Nephron (organoid): ENCODE measurements at regions not wholly inside any gene's neighbourhood (a gene's known extent, or its start where the extent isn't known, plus 50 kb on each side); places are given as distances from the start of the nearest gene placed in this dataset.

ENCODE experiments used
- H3K27ac Mint-ChIP-seq, 3 experiments: 2 replicates each; pipeline ENCODE4 v1.8.0; 2020; ENCODE audit warnings: mixed read lengths in 3 of 3, mild to moderate bottlenecking in 2 of 3, moderate library complexity in 1 of 3
- H3K27me3 Mint-ChIP-seq: 2 replicates; pipeline ENCODE4 v1.8.0; 2021; ENCODE audit warnings: low read depth, mild to moderate bottlenecking, moderate library complexity, mixed read lengths
- H3K36me3 Mint-ChIP-seq: 2 replicates; pipeline ENCODE4 v1.8.0; 2020; ENCODE audit warnings: low read depth, mixed read lengths
- H3K4me1 Mint-ChIP-seq: 2 replicates; pipeline ENCODE4 v1.8.0; 2020; ENCODE audit warnings: mixed read lengths
- H3K4me3 Mint-ChIP-seq, 3 experiments: 2 replicates each; pipeline ENCODE4 v1.8.0; 2020; ENCODE audit warnings: mild to moderate bottlenecking in 3 of 3, mixed read lengths in 3 of 3, moderate library complexity in 2 of 3
- H3K9me3 Mint-ChIP-seq: 2 replicates; pipeline ENCODE4 v1.8.0; 2020; ENCODE audit warnings: mixed read lengths
- TF ChIP-seq, protein P1 (sequence below), 3 experiments: fragments of 200-600 bp; sonication (generic); IDR thresholded peaks; one replicate each; pipeline ENCODE4 v1.5.0; 2021; ENCODE audit warnings: antibody characterized with exemption in 3 of 3; ENCODE audit not compliant: unreplicated experiment in 3 of 3

DNA sequence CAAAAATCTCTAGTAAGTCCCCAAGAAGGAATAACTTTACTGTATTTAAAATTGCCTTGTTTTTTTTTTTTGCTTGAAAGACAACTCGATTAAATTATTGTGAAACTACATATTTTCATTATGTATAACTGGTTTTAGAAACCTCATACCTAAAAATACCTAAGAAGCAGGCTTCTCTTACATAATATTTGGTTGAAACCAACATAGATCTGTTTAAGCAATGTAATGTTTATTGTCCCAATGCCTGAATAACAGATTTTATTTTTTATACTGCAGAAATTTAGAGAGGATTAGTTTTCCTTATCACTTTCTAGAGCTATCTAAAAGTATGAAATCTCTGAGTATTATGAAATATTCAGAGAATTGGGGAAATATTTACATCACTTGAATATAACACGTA is 78.5 kb upstream of the CHRM3 start:
- TF ChIP-seq, protein P1, sequence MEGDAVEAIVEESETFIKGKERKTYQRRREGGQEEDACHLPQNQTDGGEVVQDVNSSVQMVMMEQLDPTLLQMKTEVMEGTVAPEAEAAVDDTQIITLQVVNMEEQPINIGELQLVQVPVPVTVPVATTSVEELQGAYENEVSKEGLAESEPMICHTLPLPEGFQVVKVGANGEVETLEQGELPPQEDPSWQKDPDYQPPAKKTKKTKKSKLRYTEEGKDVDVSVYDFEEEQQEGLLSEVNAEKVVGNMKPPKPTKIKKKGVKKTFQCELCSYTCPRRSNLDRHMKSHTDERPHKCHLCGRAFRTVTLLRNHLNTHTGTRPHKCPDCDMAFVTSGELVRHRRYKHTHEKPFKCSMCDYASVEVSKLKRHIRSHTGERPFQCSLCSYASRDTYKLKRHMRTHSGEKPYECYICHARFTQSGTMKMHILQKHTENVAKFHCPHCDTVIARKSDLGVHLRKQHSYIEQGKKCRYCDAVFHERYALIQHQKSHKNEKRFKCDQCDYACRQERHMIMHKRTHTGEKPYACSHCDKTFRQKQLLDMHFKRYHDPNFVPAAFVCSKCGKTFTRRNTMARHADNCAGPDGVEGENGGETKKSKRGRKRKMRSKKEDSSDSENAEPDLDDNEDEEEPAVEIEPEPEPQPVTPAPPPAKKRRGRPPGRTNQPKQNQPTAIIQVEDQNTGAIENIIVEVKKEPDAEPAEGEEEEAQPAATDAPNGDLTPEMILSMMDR (IDR thresholded peaks at IDR 0.05; ENCODE audit: unreplicated experiment in 3 of 3) = no peak
- Mint-ChIP-seq H3K4me1 (peaks cover 9% of the 10 kb centered on the region), H3K9me3 (no peaks in the 10 kb centered on the region), H3K27me3 (no peaks in the 10 kb centered on the region), H3K4me3 (no peak overlapping the region), H3K36me3 (no peaks in the 10 kb centered on the region), H3K27ac (no peak overlapping the region)

DNA sequence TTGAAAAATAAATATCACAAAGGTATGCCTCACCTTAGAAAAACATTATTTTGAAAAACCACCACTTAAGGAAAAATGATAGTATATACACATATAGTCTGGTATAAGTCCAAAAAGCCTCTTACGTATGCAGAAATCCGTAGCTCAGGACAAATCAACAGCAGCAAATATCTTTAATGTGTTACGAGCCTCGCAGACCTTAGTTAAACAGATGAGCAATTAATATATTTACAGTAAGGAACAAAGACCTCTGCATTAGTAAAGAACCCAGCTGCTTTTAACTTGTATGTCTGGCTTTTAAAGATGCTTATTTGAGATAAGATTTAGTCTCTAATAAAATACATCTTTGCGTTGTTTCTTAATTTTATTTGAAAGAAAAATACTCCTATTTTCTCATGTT is 79.9 kb upstream of the CHRM3 start:
- Mint-ChIP-seq H3K9me3 (no peaks in the 10 kb centered on the region), H3K27me3 (no peaks in the 10 kb centered on the region), H3K4me1 (peaks cover 9% of the 10 kb centered on the region), H3K4me3 (no peak overlapping the region), H3K36me3 (no peaks in the 10 kb centered on the region), H3K27ac (peak overlapping the region; percentile 70 to 87 (median 81))
- TF ChIP-seq, protein P1 (IDR thresholded peaks at IDR 0.05; ENCODE audit: unreplicated experiment in 3 of 3) = no peak

DNA sequence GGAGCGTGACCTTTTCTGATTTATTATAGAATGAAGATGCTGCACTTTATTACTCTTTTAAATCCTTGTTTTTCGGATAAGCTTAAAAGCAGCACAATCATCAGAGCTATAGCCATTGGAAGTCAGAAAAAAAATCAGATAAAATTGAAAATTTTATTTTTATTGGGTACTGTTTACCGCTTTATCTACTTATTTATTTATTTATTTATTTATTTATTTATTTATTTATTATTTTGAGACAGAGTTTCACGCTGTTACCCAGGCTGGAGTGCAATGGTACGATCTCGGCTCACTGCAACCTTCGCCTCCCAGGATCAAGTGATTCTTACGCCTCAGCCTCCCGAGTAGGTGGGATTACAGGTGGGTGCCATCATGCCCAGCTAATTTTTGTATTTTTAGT is 83.1 kb upstream of the CHRM3 start:
- Mint-ChIP-seq H3K4me3 (no peak overlapping the region), H3K27ac (no peak overlapping the region), H3K27me3 (no peaks in the 10 kb centered on the region), H3K4me1 (peaks cover 9% of the 10 kb centered on the region), H3K36me3 (no peaks in the 10 kb centered on the region), H3K9me3 (no peaks in the 10 kb centered on the region)
- TF ChIP-seq, protein P1 (IDR thresholded peaks at IDR 0.05; ENCODE audit: unreplicated experiment in 3 of 3) = no peak

DNA sequence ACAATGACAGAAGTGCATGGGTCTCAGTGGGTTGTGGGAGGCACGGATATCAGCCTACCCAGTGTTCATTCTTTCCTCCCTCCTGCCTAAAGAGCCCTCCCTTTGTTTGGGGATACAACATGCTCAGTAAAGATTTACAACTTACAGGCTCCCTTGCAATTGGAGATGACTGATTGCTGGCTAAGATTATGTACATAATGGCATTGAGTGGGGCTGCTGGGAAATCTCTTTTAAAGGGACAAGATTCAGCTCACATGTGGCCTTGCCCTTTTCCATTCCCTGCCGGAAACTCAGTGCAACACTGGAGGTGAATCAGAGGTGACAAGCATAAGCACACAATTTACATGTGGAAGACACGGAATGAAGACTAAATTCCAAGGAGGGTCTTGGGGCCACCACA is 83.7 kb upstream of the CHRM3 start:
- TF ChIP-seq, protein P1 (IDR thresholded peaks at IDR 0.05; ENCODE audit: unreplicated experiment in 3 of 3) = no peak
- H3K36me3 Mint-ChIP-seq = no peaks in the 10 kb centered on the region
- no peaks in the 10 kb centered on the region for H3K9me3 Mint-ChIP-seq
- H3K27me3 Mint-ChIP-seq = no peaks in the 10 kb centered on the region
- H3K4me3 Mint-ChIP-seq = no peak overlapping the region
- peaks cover 9% of the 10 kb centered on the region for H3K4me1 Mint-ChIP-seq
- H3K27ac Mint-ChIP-seq = no peak overlapping the region

DNA sequence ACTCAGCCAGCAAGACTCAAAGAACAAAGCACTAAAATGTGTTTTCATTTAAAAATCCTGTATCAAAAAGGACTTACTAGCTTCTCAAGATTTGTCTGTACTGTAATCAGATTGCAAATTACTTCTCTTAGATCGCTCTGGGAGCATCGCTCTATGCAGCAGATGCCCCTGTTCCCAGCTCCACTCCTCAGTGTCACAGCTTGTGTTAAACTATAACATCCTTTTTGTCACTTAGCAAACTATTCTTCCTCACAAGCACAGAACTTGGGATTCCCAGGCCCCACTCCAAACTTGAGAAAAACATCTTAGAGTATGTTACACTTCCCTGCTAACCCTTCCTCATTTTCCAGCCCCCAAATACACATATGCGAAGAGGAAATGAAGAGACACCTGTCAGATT is 85.1 kb upstream of the CHRM3 start:
- Mint-ChIP-seq H3K36me3 (no peaks in the 10 kb centered on the region), H3K27me3 (no peaks in the 10 kb centered on the region), H3K27ac (no peak overlapping the region), H3K4me1 (no peaks in the 10 kb centered on the region), H3K4me3 (no peak overlapping the region), H3K9me3 (no peaks in the 10 kb centered on the region)
- TF ChIP-seq, protein P1 (IDR thresholded peaks at IDR 0.05; ENCODE audit: unreplicated experiment in 3 of 3) = no peak

DNA sequence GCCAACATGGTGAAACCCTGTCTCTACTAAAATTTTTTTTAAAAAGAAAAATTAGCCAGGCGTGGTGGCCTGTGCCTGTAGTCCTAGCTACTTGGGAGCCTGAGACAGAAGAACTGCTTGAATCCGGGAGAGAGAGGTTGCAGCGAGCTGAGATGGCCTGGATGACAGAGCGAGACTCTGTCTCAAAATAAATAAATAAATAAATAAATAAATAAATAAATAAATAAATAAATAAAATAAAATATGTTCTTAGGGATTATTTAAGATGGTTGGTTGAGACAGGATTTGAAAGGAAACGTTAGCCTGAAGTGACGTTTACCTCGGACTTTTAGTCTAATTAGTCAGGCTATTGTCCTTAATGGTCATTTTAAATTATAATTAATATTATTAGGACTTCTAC is 88.5 kb upstream of the CHRM3 start:
- TF ChIP-seq, protein P1 (IDR thresholded peaks at IDR 0.05; ENCODE audit: unreplicated experiment in 3 of 3) = no peak
- no peaks in the 10 kb centered on the region for H3K36me3 Mint-ChIP-seq
- no peaks in the 10 kb centered on the region for H3K9me3 Mint-ChIP-seq
- H3K27me3 Mint-ChIP-seq = no peaks in the 10 kb centered on the region
- no peak overlapping the region for H3K4me3 Mint-ChIP-seq
- no peak overlapping the region for H3K27ac Mint-ChIP-seq
- peaks cover 12% of the 10 kb centered on the region for H3K4me1 Mint-ChIP-seq
